HepG2 (cell line): ENCODE measurements at regions not wholly inside any gene's neighbourhood (a gene's known extent, or its start where the extent isn't known, plus 50 kb on each side); places are given as distances from the start of the nearest gene placed in this dataset.

Experiments
- ATAC-seq: fragments of 200-7000 bp; cut with Tn5 transposase; 3 replicates; pipeline ENCODE4 v1.9.1; 2020; ENCODE audit warnings: mild to moderate bottlenecking, moderate library complexity
- BruUV-seq: library from RNA; stranded (reverse); fragments of 400-500 nt; replicated peaks from 2 replicates; lab custom pipeline; 2021; lab: Mats Ljungman, UMichigan
- CTCF ChIA-PET: fragments of 300-600 bp; formaldehyde crosslinking; extraction: SDS; loops from one replicate; lab custom pipeline; 2021; ENCODE audit warnings: low total read pairs, inconsistent platforms, low intra/inter-chr PET ratio; lab: Yijun Ruan, JAX
- POLR2A ChIA-PET: fragments of 350-600 bp; sonication (Branson Sonifier 250); formaldehyde crosslinking; loops from one replicate; lab custom pipeline; 2020; ENCODE audit warnings: antibody characterized with exemption, inconsistent platforms; lab: Yijun Ruan, JAX
- DNase-seq: peaks from one replicate; pipeline ENCODE4 v3.0.0-alpha.2; 2015; ENCODE audit warnings: low spot score
- FAIRE-seq: peaks from 3 replicates; lab custom pipeline; 2011; peaks lifted over from hg19 to GRCh38; lab: Jason Lieb, UNC
- H2AFZ ChIP-seq: one replicate; pipeline ENCODE4 v1.6.1; 2011; ENCODE audit warnings: low read length, inconsistent platforms
- H3K27ac ChIP-seq: fragments of 300-600 bp; 3 replicates; pipeline ENCODE4 v1.8.0; 2011; ENCODE audit warnings: mixed run types, mild to moderate bottlenecking, mixed read lengths, low read length, inconsistent platforms; ENCODE audit not compliant: insufficient read depth; ENCODE audit errors: extremely low read length
- H3K27me3 ChIP-seq, 2 experiments: fragments of 200-600 bp in 1 of 2; 2 replicates in 1 of 2; 3 replicates in 1 of 2; pipeline versions ENCODE4 v1.6.0 to v1.8.0; 2011; ENCODE audit warnings: low read length in 2 of 2, mild to moderate bottlenecking in 2 of 2, moderate library complexity in 2 of 2, inconsistent platforms in 1 of 2; ENCODE audit not compliant: insufficient read depth in 2 of 2, control insufficient read depth in 1 of 2
- H3K36me3 ChIP-seq, 2 experiments: fragments of 200-600 bp in 1 of 2; replicated peaks in 1 of 2; 2 replicates in 1 of 2; 3 replicates in 1 of 2; pipeline versions ENCODE4 v1.5.1 to v1.8.0; 2011; ENCODE audit warnings: low read length in 2 of 2, inconsistent platforms in 1 of 2; ENCODE audit not compliant: insufficient read depth in 2 of 2, control insufficient read depth in 1 of 2
- H3K4me1 ChIP-seq: 2 replicates; pipeline ENCODE4 v1.5.1; 2012; ENCODE audit warnings: low read length, inconsistent platforms; ENCODE audit not compliant: insufficient read depth
- H3K4me2 ChIP-seq: 2 replicates; pipeline ENCODE4 v1.6.0; 2011; ENCODE audit warnings: low read depth, low read length, inconsistent platforms
- H3K4me3 ChIP-seq, 3 experiments: fragments of 200-600 bp in 1 of 3; sonication (generic), shearing (Covaris generic) in 1 of 3; replicated peaks in 1 of 3; 2 replicates each; pipeline ENCODE4 v1.5.1; 2011 to 2016; ENCODE audit warnings: low read length in 3 of 3, inconsistent platforms in 2 of 3, low read depth in 2 of 3, mild to moderate bottlenecking in 2 of 3, control low read depth in 1 of 3, mixed read lengths in 1 of 3; ENCODE audit not compliant: insufficient read depth in 1 of 3
- H3K79me2 ChIP-seq: one replicate; pipeline ENCODE4 v1.6.1; 2011; ENCODE audit warnings: low read length, inconsistent platforms; ENCODE audit not compliant: insufficient read depth
- H3K9ac ChIP-seq: 2 replicates; pipeline ENCODE4 v1.6.0; 2011; ENCODE audit warnings: mild to moderate bottlenecking, low read depth, low read length, inconsistent platforms; ENCODE audit not compliant: insufficient read depth
- H3K9me3 ChIP-seq: 2 replicates; pipeline ENCODE4 v1.5.1; 2012; ENCODE audit warnings: mild to moderate bottlenecking, low read length
- H4K20me1 ChIP-seq: 2 replicates; pipeline ENCODE4 v1.6.0; 2011; ENCODE audit warnings: inconsistent platforms, mild to moderate bottlenecking, low read length, moderate library complexity; ENCODE audit not compliant: insufficient read depth
- IRX3 ChIP-seq: sonication (generic); formaldehyde crosslinking; IDR thresholded peaks from 2 replicates; pipeline ENCODE4 v1.8.1; 2023; ENCODE audit warnings: mild to moderate bottlenecking, low read depth, missing genetic modification reagents, borderline replicate concordance
- KLF13 ChIP-seq: sonication (generic); formaldehyde crosslinking; IDR thresholded peaks from 2 replicates; pipeline ENCODE4 v1.4.0; 2020; ENCODE audit warnings: mild to moderate bottlenecking, missing genetic modification reagents
- MATR3 ChIP-seq: sonication (generic); formaldehyde crosslinking; IDR thresholded peaks from 2 replicates; pipeline ENCODE4 v1.4.0; 2020; ENCODE audit warnings: missing genetic modification reagents
- MEIS2 ChIP-seq: sonication (generic); formaldehyde crosslinking; IDR thresholded peaks from 2 replicates; pipeline ENCODE4 v1.9.0; 2021; ENCODE audit warnings: mild to moderate bottlenecking, missing genetic modification reagents
- ZNF33A ChIP-seq: sonication (generic); formaldehyde crosslinking; IDR thresholded peaks from 2 replicates; pipeline ENCODE4 v1.5.1; 2020; ENCODE audit warnings: missing genetic modification reagents, mild to moderate bottlenecking, moderate library complexity, borderline replicate concordance
- ZNF34 ChIP-seq: sonication (generic); formaldehyde crosslinking; IDR thresholded peaks from 2 replicates; pipeline ENCODE4 v1.4.0; 2020; ENCODE audit warnings: mild to moderate bottlenecking, missing genetic modification reagents, borderline replicate concordance
- WGBS: methylation state at CpG from one replicate; pipeline ENCODE4 v1.1.6; 2017; ENCODE audit warnings: low lambda C conversion rate; 5-methylcytosine and 5-hydroxymethylcytosine counted together
- in situ Hi-C: cut with HindIII; loops from 2 replicates; pipeline ENCODE4 v1.10.0; 2017; ENCODE audit warnings: low pct_unique_long_range_greater_than_20kb; ENCODE audit not compliant: extremely low pct_ligation_motif_present
- intact Hi-C: fragments of 100-400 bp; cut with micrococcal nuclease; formaldehyde crosslinking; loops from one replicate; pipeline ENCODE4 v1.10.0; 2022; ENCODE audit not compliant: unreplicated experiment

- DNase-seq = no peak
- CTCF ChIA-PET = no interaction called here
- no peak overlapping the region for H2AFZ ChIP-seq
- no peak for FAIRE-seq
- no peak overlapping the region for H3K9ac ChIP-seq
- intact Hi-C loops = no loop called here
- H3K27me3 ChIP-seq = peaks cover 0 to 25% of the 10 kb centered on the region in 2 experiments; a peak in 3 of 5 replicates
- H3K27ac ChIP-seq = no peak overlapping the region
- peaks cover 5% of the 10 kb centered on the region; the same call in 1 of the 2 replicates for H3K9me3 ChIP-seq
- H3K4me3 ChIP-seq = no peak overlapping the region
- H3K79me2 ChIP-seq = no peaks in the 10 kb centered on the region
- TF ChIP-seq ZNF33A (no peak), IRX3 (CRISPR knock-in tag) (no peak), KLF13 (no peak)
- TF ChIP-seq, all 625 proteins: peak for 0
- in situ Hi-C loops = no loop called here
- no peak for ATAC-seq
- no peaks in the 10 kb centered on the region for H4K20me1 ChIP-seq
- H3K36me3 ChIP-seq = no peaks in the 10 kb centered on the region
- POLR2A ChIA-PET = interaction anchor here (1.1 kb wide), 1 partner anchor 9 kb away, joined by 4 read pairs; no protein-coding TSS in a partner anchor
- peaks cover 30% of the 10 kb centered on the region for H3K4me1 ChIP-seq
- BruUV-seq = no TSS peak
- no peak overlapping the region for H3K4me2 ChIP-seq
- 67% methylated on average over 6 of the region's 6 CpGs for WGBS
These were observed 121.7 kb downstream of the MN1 start for GRCh38 chr22:27679693-27680488.

- ChIA-PET POLR2A (interaction anchor here (1.1 kb wide), 1 partner anchor 10 kb away, joined by 4 read pairs; no protein-coding TSS in a partner anchor), CTCF (no interaction called here)
- FAIRE-seq (no peak), ATAC-seq (no peak), DNase-seq (no peak)
- Histone ChIP-seq H3K9ac (no peak overlapping the region), H3K27ac (no peak overlapping the region), H3K4me2 (no peak overlapping the region), H2AFZ (no peak overlapping the region), H3K4me3 (no peak overlapping the region), H3K4me1 (peaks cover 29% of the 10 kb centered on the region), H3K79me2 (no peaks in the 10 kb centered on the region), H3K27me3 (peaks cover 0 to 27% of the 10 kb centered on the region in 2 experiments; a peak in 3 of 5 replicates), H3K36me3 (no peaks in the 10 kb centered on the region), H3K9me3 (peaks cover 5% of the 10 kb centered on the region; the same call in 1 of the 2 replicates), H4K20me1 (no peaks in the 10 kb centered on the region)
- WGBS = 46% methylated on average over 7 of the region's 7 CpGs
- no TSS peak for BruUV-seq
- intact Hi-C loops (no loop called here), in situ Hi-C loops (no loop called here)
- TF ChIP-seq ZNF34 (CRISPR knock-in tag) = no peak
- no peak for TF ChIP-seq MEIS2
- TF ChIP-seq MATR3 (CRISPR knock-in tag) = no peak
These were observed 120.9 kb downstream of the MN1 start for GRCh38 chr22:27680636-27681035.
